ENCODE measurements at regions not wholly inside any gene's neighbourhood (a gene's known extent, or its start where the extent isn't known, plus 50 kb on each side); places are given as distances from the start of the nearest gene placed in this dataset.

DNA sequence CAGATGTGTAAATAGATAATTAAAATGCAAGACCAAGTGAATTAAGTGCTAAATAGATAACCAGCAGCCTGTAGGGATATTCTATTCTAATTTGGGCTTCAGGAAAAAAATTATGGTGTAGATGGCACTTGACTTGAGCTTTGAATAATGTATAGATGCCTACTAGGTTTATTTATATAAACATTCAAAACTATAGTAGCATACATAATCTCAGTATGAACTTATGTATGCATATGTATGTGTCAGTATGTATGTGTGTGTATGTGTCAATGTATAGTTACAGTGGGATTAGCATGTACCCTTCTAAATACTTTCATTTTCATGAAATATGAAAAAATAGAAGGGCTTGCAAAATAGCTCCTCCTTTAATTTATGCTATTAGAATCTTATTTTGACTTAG lies 207.3 kb upstream of the PPP1R3A start:
- no peak for DNase-seq (ENCODE audit: low read depth, low spot score)
- no peak overlapping the region for H3K4me3 Mint-ChIP-seq
- no peak overlapping the region for H3K27ac Mint-ChIP-seq (ENCODE audit: unreplicated experiment)
- no peak for TF ChIP-seq CTCF (conservative IDR thresholded peaks at IDR 0.05)
- H3K4me1 Mint-ChIP-seq = peaks cover 4% of the 10 kb centered on the region
- H3K9me3 Mint-ChIP-seq = no peaks in the 10 kb centered on the region
- no peaks in the 10 kb centered on the region for H3K36me3 Mint-ChIP-seq (ENCODE audit: low read depth)
- H3K27me3 Mint-ChIP-seq (ENCODE audit: low read depth) = no peaks in the 10 kb centered on the region

DNA sequence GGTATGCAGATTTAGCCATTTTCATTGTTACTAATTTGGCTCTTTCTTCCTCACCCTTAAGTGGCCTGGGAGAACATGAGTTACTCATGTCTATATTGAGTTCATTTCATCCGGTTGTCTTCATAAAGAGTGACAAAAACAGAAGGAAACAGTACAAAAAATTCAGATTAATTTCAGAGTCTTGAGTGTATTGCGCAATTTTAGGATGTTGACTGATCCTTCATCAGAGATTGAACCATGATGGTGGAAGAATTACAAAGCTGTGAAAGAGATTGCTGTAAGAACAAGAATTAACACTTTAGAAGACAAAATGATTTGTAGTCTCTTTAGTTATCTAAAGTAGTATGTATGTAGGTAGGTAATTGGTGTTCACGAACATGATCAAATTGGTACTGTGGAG lies 194.0 kb upstream of the PPP1R3A start:
- H3K27me3 Mint-ChIP-seq (ENCODE audit: low read depth) = no peaks in the 10 kb centered on the region
- H3K9me3 Mint-ChIP-seq = no peaks in the 10 kb centered on the region
- TF ChIP-seq CTCF (conservative IDR thresholded peaks at IDR 0.05) = no peak
- no peak for DNase-seq (ENCODE audit: low read depth, low spot score)
- no peaks in the 10 kb centered on the region for H3K4me1 Mint-ChIP-seq
- H3K36me3 Mint-ChIP-seq (ENCODE audit: low read depth) = no peaks in the 10 kb centered on the region
- no peak overlapping the region for H3K4me3 Mint-ChIP-seq
- H3K27ac Mint-ChIP-seq (ENCODE audit: unreplicated experiment) = no peak overlapping the region

DNA sequence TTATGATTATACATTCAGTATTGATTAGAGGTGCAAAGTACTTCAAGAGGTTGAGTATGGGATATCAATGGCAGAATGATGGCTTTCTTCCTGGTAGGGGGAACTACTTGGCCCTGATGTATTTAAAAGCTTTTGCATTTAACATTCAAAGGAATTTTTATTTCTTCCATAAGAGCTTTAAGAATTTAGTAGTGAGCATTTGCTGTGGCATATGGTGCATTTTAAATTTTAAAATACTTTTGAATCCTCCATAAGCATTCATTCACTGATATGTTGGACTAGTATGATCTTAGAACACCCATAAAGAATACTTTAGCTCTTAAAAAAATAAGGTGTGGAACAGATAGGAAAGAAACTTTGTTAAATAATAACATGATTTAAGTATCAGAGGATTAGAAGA lies 191.9 kb upstream of the PPP1R3A start:
- no peak for TF ChIP-seq CTCF (conservative IDR thresholded peaks at IDR 0.05)
- H3K36me3 Mint-ChIP-seq (ENCODE audit: low read depth) = no peaks in the 10 kb centered on the region
- H3K27ac Mint-ChIP-seq (ENCODE audit: unreplicated experiment) = no peak overlapping the region
- no peaks in the 10 kb centered on the region for H3K4me1 Mint-ChIP-seq
- no peaks in the 10 kb centered on the region for H3K9me3 Mint-ChIP-seq
- no peak for DNase-seq (ENCODE audit: low read depth, low spot score)
- no peaks in the 10 kb centered on the region for H3K27me3 Mint-ChIP-seq (ENCODE audit: low read depth)
- H3K4me3 Mint-ChIP-seq = no peak overlapping the region

DNA sequence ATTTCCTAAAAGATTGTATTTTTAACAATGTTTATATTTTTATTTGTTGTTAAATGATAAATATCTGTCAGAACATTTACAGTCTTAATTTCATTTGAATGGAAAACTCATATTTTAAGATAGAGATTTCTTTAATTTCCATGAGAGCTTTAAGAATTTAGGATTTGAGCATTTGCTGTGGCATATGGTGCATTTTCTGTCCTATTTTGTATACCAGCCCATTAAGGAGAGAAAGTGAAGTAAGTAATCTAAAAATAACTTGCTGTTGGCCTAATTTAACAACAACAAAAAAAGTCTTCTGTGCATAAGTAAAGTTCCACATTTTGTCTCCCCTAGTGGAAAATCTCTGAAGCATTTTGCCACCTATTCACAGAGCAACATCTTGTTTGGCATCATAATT lies 190.9 kb upstream of the PPP1R3A start:
- Mint-ChIP-seq H3K27ac (ENCODE audit: unreplicated experiment) (no peak overlapping the region), H3K4me3 (no peak overlapping the region), H3K36me3 (ENCODE audit: low read depth) (no peaks in the 10 kb centered on the region), H3K27me3 (ENCODE audit: low read depth) (no peaks in the 10 kb centered on the region), H3K4me1 (no peaks in the 10 kb centered on the region), H3K9me3 (no peaks in the 10 kb centered on the region)
- TF ChIP-seq CTCF (conservative IDR thresholded peaks at IDR 0.05) = no peak
- DNase-seq (ENCODE audit: low read depth, low spot score) = no peak

GRCh38 chr7:114109304-114109703 lies 190.5 kb upstream of the PPP1R3A start:
- no peak for DNase-seq (ENCODE audit: low read depth, low spot score)
- H3K9me3 Mint-ChIP-seq = no peaks in the 10 kb centered on the region
- TF ChIP-seq CTCF (conservative IDR thresholded peaks at IDR 0.05) = no peak
- H3K36me3 Mint-ChIP-seq (ENCODE audit: low read depth) = no peaks in the 10 kb centered on the region
- no peak overlapping the region for H3K27ac Mint-ChIP-seq (ENCODE audit: unreplicated experiment)
- no peaks in the 10 kb centered on the region for H3K4me1 Mint-ChIP-seq
- no peaks in the 10 kb centered on the region for H3K27me3 Mint-ChIP-seq (ENCODE audit: low read depth)
- H3K4me3 Mint-ChIP-seq = no peak overlapping the region

- Mint-ChIP-seq H3K4me3 (no peak overlapping the region), H3K9me3 (no peaks in the 10 kb centered on the region)
- no peak for DNase-seq (ENCODE audit: low read depth, low spot score)
These were observed 189.7 kb upstream of the PPP1R3A start for GRCh38 chr7:114108510-114108909.

More at GRCh38 chr7:114108510-114108909, 189.7 kb upstream of the PPP1R3A start:
- no peak overlapping the region for H3K27ac Mint-ChIP-seq (ENCODE audit: unreplicated experiment)
- no peaks in the 10 kb centered on the region for H3K27me3 Mint-ChIP-seq (ENCODE audit: low read depth)
- H3K4me1 Mint-ChIP-seq = no peaks in the 10 kb centered on the region
- no peaks in the 10 kb centered on the region for H3K36me3 Mint-ChIP-seq (ENCODE audit: low read depth)
- no peak for TF ChIP-seq CTCF (conservative IDR thresholded peaks at IDR 0.05)
